Uterus (tissue), 3 donors: ENCODE measurements at regions not wholly inside any gene's neighbourhood (a gene's known extent, or its start where the extent isn't known, plus 50 kb on each side); places are given as distances from the start of the nearest gene placed in this dataset.
A peak's percentile ranks its signal among the peaks of the same experiment; 100 is the strongest.
"Not testable (repeated sequence)": the region's sequence is repeated elsewhere in the genome, so short reads cannot be mapped to it uniquely, and the experiment has no call there.

Experiments
- DNase-seq, 2 donors: peaks; one replicate each; pipeline ENCODE4 v3.0.0-alpha.2; 2019 to 2020
- H3K27ac ChIP-seq, 2 donors: fragments of 200-600 bp; sonication (generic); 1 replicate in 1 of 2; 2 replicates in 1 of 2; pipeline ENCODE4 v1.5.1; 2016 to 2018
- H3K27me3 ChIP-seq, 2 donors: fragments of 200-600 bp; sonication (generic); one replicate each; pipeline ENCODE4 v1.5.1; 2018 to 2019; ENCODE audit warnings: control low read depth in 1 of 2
- H3K36me3 ChIP-seq, 2 donors: fragments of 200-600 bp; sonication (generic); one replicate each; pipeline ENCODE4 v1.5.1; 2019; ENCODE audit warnings: control low read depth in 1 of 2
- H3K4me1 ChIP-seq, 2 donors: fragments of 200-600 bp; sonication (generic); one replicate each; pipeline ENCODE4 v1.5.1; 2018 to 2019; ENCODE audit warnings: control low read depth in 1 of 2
- H3K4me3 ChIP-seq, 2 donors: fragments of 200-600 bp; sonication (generic); 1 replicate in 1 of 2; 2 replicates in 1 of 2; pipeline ENCODE4 v1.5.1; 2018 to 2019; ENCODE audit warnings: mild to moderate bottlenecking in 1 of 2
- H3K9me3 ChIP-seq, 2 donors: fragments of 200-600 bp; sonication (generic); one replicate each; pipeline ENCODE4 v1.5.1; 2019; ENCODE audit warnings: control low read depth in 1 of 2
- CTCF ChIP-seq, 4 experiments: fragments of 200-600 bp in 2 of 4; fragments of 450-650 bp in 2 of 4; sonication (generic) in 2 of 4; IDR thresholded peaks; one replicate each; pipeline ENCODE4 v1.5.1; 2016 to 2019; ENCODE audit warnings: antibody characterized with exemption in 4 of 4, mild to moderate bottlenecking in 2 of 4, moderate library complexity in 1 of 4
- POLR2A ChIP-seq, 2 donors: fragments of 450-650 bp; IDR thresholded peaks; one replicate each; pipeline ENCODE4 v1.6.1; 2016; ENCODE audit warnings: antibody characterized with exemption in 2 of 2, mild to moderate bottlenecking in 1 of 2, moderate library complexity in 1 of 2
- intact Hi-C: fragments of 100-400 bp; cut with DNase I; formaldehyde crosslinking; loops from one replicate; pipeline ENCODE4 v1.15.1; 2023; ENCODE audit warnings: low total_unique reads
- donor health status: DM: yes; HTN: yes; CAD: no.

GRCh38 chr13:73657821-73658540 is 476.2 kb downstream of the KLF12 start:
- H3K27ac ChIP-seq = no peak overlapping the region
- intact Hi-C loops = no loop called here
- H3K4me1 ChIP-seq = no peaks in the 10 kb centered on the region
- H3K36me3 ChIP-seq = no peaks in the 10 kb centered on the region
- H3K4me3 ChIP-seq = no peak overlapping the region
- peak in 1 of 2 donors; percentile 19 for DNase-seq
- TF ChIP-seq POLR2A (IDR thresholded peaks at IDR 0.05) = no peak
- TF ChIP-seq CTCF (IDR thresholded peaks at IDR 0.05) = no peak
- H3K9me3 ChIP-seq = no peaks in the 10 kb centered on the region
- no peaks in the 10 kb centered on the region for H3K27me3 ChIP-seq

GRCh38 chr13:73656863-73657262 is 477.3 kb downstream of the KLF12 start:
- Histone ChIP-seq H3K4me1 (no peaks in the 10 kb centered on the region), H3K27ac (no peak overlapping the region), H3K36me3 (no peaks in the 10 kb centered on the region), H3K9me3 (no peaks in the 10 kb centered on the region), H3K4me3 (no peak overlapping the region), H3K27me3 (no peaks in the 10 kb centered on the region)
- intact Hi-C loops = no loop called here
- TF ChIP-seq POLR2A (IDR thresholded peaks at IDR 0.05) (no peak), CTCF (IDR thresholded peaks at IDR 0.05) (no peak)
- no peak for DNase-seq

- TF ChIP-seq POLR2A (IDR thresholded peaks at IDR 0.05) (no peak), CTCF (IDR thresholded peaks at IDR 0.05) (no peak)
- no peak for DNase-seq
- no peak overlapping the region for H3K4me3 ChIP-seq
- H3K36me3 ChIP-seq = no peaks in the 10 kb centered on the region
- H3K9me3 ChIP-seq = no peaks in the 10 kb centered on the region
- H3K27me3 ChIP-seq = no peaks in the 10 kb centered on the region
- no peak overlapping the region for H3K27ac ChIP-seq
- intact Hi-C loops = no loop called here
- H3K4me1 ChIP-seq = no peaks in the 10 kb centered on the region
These were observed 480.5 kb downstream of the KLF12 start for GRCh38 chr13:73653688-73654087.

GRCh38 chr13:73647417-73647816 is 486.8 kb downstream of the KLF12 start:
- intact Hi-C loops = no loop called here
- Histone ChIP-seq H3K27ac (no peak overlapping the region), H3K4me1 (no peaks in the 10 kb centered on the region), H3K36me3 (no peaks in the 10 kb centered on the region), H3K27me3 (no peaks in the 10 kb centered on the region), H3K4me3 (no peak overlapping the region), H3K9me3 (no peaks in the 10 kb centered on the region)
- DNase-seq = no peak
- no peak for TF ChIP-seq CTCF (IDR thresholded peaks at IDR 0.05)
- TF ChIP-seq POLR2A (IDR thresholded peaks at IDR 0.05) = no peak

- H3K27ac ChIP-seq = not testable (repeated sequence)
These were observed 493.6 kb downstream of the KLF12 start for GRCh38 chr13:73640476-73641179.

More at GRCh38 chr13:73640476-73641179, 493.6 kb downstream of the KLF12 start:
- H3K4me1 ChIP-seq, H3K36me3 ChIP-seq, H3K9me3 ChIP-seq, intact Hi-C loops, H3K4me3 ChIP-seq, DNase-seq, H3K27me3 ChIP-seq: not testable (repeated sequence)
